HG02840 (cell line): ENCODE measurements at regions not wholly inside any gene's neighbourhood (a gene's known extent, or its start where the extent isn't known, plus 50 kb on each side); places are given as distances from the start of the nearest gene placed in this dataset.

ENCODE experiments used
- ATAC-seq: cut with Tn5 transposase; IDR thresholded peaks from one replicate; pipeline ENCODE4 v1.9.1; 2021; ENCODE audit warnings: mild to moderate bottlenecking, moderate library complexity, moderate number of reproducible peaks; ENCODE audit not compliant: unreplicated experiment, low FRiP score

DNA sequence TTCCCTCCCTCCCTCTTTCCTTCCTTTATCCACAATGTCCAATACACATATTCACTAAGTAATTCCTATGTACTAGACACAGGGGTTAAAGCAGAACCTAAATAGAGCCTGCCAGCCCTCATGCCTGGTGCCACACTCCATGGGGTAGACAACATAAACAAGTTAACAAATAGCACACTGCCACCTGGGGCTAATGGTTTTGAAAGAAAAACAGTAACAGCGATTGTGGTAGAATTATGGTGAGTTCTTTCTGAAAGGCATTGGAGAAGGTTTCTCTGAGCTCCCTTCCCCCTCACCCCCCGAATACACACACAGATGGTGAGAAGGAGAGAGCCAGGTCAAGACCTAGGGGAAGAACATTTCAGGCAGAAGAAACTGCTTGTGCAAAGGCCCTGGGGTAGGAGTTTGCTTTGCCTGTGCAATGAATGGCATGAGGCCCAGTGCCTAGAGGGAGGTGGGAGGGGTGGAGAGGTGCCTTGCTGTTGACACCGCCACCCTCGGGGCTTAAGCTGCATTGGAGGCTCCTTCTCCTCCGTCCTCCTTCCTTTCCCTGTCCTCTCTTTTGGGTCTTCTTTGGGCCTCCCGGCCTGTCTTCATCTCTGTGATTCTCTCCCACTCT is 502.4 kb upstream of the SULF2 start:
- ATAC-seq: no peak

DNA sequence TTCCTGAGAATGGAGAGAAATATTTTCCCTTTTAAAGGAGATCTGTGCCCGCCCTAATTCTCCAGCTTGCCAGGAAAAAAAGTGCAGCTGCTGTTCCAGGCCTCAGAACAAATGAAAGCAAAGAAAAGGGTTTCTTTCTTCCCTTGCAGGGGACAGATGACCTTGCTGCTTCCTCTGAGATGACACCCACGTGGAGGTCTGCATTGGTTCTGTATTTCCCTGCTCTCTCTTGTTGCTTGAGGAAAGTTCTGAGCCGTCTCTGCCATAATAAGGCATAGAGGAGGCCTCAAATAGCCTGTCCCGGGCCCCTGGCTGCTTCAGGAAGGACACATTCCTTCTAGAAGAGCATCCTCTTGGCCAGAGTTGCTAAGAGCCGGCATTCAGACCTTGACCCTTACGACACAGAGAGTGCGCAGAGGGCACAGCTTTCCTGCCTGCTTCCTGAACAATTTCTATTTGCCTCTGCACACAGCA is 501.8 kb upstream of the SULF2 start:
- ATAC-seq: no peak

- no peak for ATAC-seq
These were observed 501.3 kb upstream of the SULF2 start for GRCh38 chr20:48286601-48287000.

DNA sequence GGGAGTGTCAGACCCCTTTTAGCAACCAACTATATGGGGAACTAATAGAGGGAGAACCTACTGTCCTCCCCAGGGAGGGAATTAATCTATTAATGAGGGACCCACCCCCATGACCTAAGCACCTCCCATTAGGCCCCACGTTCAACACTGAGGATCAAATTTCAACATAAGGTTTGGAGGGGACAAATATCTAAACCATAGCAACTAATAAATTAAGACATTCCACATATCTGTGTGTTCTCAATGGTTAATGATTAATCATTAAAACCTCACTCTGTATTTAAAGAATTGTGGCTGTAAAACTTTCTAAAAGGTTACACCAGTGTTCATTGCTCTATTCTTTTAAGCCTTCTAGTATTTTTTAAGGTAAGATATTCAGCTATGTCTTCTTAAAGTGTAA is 500.4 kb upstream of the SULF2 start:
- ATAC-seq: no peak

DNA sequence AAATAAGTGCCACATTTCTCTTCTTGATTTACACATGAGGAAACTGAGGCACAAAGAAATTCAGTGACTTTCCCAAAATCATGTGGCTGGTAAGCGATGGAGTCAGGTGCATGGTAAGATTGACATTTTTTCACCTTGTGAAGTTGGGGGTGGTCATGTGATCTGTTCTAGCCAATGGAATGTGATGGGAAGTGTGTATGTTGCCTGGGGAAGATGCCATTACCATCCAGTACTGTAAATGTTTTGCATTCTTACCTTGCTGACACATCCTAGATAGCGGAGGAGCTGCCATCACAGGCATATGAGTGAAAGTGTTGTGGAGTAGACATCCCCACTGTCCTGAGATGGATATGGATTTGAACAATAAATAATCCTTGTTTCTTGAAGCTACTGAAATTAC is 499.6 kb upstream of the SULF2 start:
- ATAC-seq: no peak

GRCh38 chr20:48284315-48284714 is 499.0 kb upstream of the SULF2 start:
- no peak for ATAC-seq

- ATAC-seq: no peak
These were observed 498.3 kb upstream of the SULF2 start for GRCh38 chr20:48283470-48284110.

DNA sequence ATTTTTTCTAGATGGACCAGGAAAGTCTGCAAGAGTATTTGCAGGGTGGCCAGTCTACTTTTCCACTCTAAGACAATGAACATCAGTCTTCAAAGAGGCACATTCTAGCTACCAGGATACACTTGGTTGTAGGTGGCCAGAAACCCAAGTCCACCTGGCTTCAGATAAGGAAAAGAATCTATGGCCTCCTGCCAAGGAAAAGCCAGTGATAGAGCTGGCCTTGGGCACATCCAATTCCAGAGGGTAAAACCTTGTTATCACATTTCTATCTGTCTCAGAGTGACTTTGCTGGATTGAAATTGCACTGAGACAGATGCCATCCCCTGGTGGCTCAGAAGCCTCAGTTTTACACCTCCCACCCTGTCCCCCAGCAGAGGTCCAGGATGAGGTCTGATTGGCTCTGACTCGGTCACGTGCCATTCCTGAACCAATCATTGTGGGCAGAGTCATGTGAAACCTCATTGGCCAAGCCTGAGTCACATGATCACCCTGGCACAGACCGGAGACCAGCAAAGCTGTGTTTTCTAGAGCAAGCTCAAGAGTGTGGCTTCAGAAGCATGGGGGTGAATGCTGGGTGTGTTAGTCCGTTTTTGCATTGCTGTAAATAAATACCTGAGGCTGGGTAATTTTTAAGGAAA is 497.4 kb upstream of the SULF2 start:
- ATAC-seq: no peak

DNA sequence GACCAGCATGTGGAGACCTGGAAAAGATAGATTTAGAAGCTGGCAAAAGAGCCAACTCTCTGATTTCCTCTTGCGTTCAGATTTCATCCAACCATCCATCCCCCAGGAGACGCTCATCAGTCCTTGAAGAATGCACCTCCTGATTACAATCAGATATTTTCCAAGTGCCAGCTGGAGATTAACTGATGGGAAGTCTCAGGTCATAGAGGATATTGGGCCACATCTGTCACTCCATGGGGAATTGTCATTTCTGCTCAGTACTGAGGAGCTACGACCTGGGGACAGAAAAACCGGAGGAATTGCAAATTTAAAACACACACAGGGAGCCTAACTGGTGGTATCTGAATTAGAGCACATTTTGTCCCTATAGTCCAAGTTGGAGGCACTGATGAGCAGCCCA is 496.2 kb upstream of the SULF2 start:
- ATAC-seq: no peak

DNA sequence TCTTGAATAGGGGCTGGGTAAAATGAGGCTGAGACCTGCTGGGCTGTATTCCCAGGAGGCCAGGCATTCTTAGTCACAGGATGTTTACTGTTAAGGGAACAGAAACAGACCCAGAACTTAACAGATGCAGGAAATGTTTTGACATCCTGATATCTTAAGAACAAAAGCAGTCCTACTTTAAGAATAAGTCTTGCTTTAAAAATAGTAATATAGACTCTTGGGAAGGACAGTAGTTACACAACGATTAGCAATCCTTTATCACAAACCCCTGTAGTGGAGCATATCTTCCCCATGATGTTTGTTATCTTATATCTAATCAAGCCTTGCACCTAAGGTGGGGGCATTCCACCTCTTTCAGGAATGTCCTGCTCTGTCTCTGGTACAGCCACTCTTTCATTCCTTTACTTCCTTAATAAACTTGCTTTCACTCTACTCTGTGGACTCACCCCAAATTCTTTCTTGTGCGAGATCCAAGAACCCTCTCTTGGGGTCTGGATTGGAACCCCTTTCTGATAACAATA is 493.7 kb upstream of the SULF2 start:
- ATAC-seq: no peak

- no peak for ATAC-seq
These were observed 492.0 kb upstream of the SULF2 start for GRCh38 chr20:48277266-48277665.

- ATAC-seq: no peak
These were observed 490.7 kb upstream of the SULF2 start for GRCh38 chr20:48276021-48276342.

DNA sequence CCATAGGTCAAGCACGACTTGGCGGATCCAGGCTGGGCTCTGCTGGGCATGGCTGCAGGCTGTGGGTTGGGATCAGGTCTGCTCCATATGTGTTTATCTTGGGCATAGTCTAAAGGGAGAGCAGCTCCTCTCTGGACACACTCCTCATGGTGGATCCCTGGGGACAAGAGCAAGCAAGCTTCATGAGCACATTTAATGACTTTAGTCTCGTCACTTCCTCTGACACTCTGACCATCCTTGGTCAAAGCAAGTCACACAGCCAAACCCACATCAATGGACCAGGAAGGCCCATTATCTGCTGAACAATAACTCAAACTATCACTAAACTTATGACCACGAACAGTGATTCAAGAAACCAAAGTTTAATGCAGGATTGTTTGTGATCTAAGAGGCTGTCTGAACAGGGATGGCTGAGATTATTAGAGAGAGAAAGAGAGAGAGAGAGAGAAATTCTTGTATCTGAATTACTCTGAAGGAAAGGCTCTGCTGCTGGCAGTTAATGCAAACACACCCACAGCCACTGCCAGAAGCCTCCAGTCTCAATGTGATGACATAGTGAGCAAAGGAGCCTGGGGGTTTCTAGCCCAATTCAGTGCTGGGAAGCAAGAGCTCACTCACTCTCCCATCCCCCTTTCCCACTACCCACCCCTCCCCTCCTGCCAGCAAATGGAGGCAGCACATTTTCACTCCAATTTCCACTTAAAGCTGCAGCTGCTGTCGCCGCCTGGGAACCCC is 490.2 kb upstream of the SULF2 start:
- no peak for ATAC-seq

DNA sequence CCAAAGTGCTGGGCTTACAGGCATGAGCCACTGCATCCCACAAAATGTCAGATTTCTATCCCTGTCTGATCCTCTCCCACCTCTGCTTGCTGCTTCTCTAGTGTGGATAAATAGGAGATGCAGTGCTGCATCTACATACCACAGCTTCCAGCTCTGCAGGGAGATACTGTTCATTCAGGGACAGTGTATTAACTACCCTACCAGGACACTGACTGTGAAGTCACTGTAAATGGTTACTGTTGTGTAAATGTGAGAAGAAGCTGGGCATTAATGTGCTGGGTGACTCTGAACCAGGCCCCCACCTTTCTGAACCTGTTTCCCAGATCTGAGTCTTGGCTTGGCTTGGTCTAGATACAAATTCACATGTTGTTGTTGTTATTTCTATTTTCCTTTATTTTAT is 488.6 kb upstream of the SULF2 start:
- no peak for ATAC-seq

- no peak for ATAC-seq
These were observed 485.6 kb upstream of the SULF2 start for GRCh38 chr20:48270885-48271284.

GRCh38 chr20:48267860-48268633 is 482.8 kb upstream of the SULF2 start:
- ATAC-seq: no peak

GRCh38 chr20:48266571-48266970 is 481.3 kb upstream of the SULF2 start:
- ATAC-seq: no peak

DNA sequence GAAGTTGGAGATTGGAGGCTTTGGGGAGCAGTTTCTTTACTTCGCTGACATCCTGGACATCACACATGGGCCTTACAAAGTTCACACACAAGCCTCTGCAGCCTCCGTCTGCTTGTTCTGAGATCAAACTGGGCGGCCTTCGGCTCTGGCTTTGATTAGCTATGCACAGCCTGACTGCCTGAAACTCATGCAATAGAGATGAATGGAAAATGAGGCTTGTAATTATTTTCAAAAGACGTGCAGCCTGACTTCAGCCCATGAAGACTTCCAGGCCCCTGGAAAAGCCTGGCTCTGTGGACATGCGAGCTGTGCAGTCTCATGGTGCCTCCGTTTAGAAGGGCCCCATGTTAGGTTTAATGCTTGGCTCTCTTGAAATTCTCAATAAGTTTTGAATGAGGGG is 480.5 kb upstream of the SULF2 start:
- no peak for ATAC-seq

GRCh38 chr20:48262955-48263354 is 477.7 kb upstream of the SULF2 start:
- ATAC-seq: no peak

- no peak for ATAC-seq
These were observed 477.2 kb upstream of the SULF2 start for GRCh38 chr20:48262466-48262865.
